ENCODE measurements at regions not wholly inside any gene's neighbourhood (a gene's known extent, or its start where the extent isn't known, plus 50 kb on each side); places are given as distances from the start of the nearest gene placed in this dataset.
A peak's percentile ranks its signal among the peaks of the same experiment; 100 is the strongest.

- peak; percentile 73 for DNase-seq (ENCODE audit: low read depth)
These were observed 147.4 kb downstream of the ACTBL2 start for GRCh38 chr5:57335092-57335660.

GRCh38 chr5:57334475-57334874 is 148.1 kb downstream of the ACTBL2 start:
- DNase-seq (ENCODE audit: low read depth), result peak; percentile 43

DNA sequence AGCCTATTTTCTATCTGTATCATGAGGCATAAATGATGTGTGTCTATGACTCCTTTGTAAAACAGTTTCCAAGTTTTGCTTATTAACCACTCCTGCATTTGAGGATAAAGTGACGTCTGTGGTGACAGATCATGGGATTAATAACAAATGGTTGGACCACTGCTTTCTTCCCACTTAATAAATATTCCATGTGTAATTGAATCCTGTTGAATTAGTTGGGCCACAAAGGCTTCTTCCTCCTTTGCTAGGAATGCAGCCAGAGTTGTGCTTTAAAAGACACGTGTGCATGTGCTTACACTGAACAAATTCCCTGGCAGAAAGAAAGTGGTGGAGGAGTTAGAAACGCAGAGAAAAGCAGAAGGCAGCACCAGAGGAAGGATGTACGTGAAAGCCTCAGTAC is 150.2 kb downstream of the ACTBL2 start:
- no peak for DNase-seq (ENCODE audit: low read depth)

GRCh38 chr5:57327561-57328367 is 153.9 kb downstream of the GPBP1 start:
- DNase-seq (ENCODE audit: low read depth), result peak; percentile 30

- DNase-seq (ENCODE audit: low read depth), result no peak
These were observed 152.0 kb downstream of the GPBP1 start for GRCh38 chr5:57325678-57326397.

GRCh38 chr5:57324861-57325260 is 151.0 kb downstream of the GPBP1 start:
- DNase-seq (ENCODE audit: low read depth), result no peak

GRCh38 chr5:57324181-57324580 is 150.3 kb downstream of the GPBP1 start:
- DNase-seq (ENCODE audit: low read depth), result no peak

DNA sequence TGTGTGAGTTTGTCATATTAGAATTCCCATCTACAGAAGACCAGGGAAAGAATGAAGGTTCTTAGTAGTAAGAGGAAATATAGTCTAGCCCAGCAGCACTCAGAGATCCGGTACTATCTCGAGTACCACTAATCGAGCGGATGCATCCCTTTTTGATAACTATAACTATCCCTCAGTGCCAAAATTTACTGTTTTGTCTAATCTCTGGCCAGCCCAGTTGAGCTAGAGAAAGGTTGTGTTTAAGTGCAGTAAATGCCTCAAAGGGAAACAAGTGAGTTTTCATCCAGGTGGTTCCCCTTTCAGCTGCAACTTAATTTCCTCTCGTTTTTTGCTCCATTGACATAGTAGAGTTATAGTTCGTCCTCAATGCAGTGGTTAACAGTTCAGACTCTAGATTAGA is 146.7 kb downstream of the GPBP1 start:
- DNase-seq (ENCODE audit: low read depth), result no peak

DNA sequence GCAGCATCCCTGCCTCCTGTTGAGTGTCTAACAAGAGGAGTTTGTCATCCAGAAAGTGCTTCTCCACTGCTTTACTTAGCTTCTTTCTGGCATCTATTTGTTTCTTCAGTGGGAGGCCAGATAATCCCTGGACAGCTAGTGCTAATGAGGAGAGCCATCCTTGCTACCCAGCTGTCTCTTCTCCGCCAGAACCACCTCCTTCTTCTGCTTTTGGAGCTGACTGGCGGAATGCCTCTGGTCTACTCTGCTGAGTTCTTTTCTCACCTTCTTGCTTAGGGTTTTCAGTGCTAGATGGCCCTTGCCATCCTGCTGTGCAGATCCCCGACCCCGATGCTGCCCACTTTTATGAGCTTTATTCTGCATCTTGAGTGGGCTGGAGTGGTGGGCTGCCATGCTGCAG is 145.8 kb downstream of the GPBP1 start:
- no peak for DNase-seq (ENCODE audit: low read depth)

GRCh38 chr5:57318251-57318650 is 144.4 kb downstream of the GPBP1 start:
- DNase-seq (ENCODE audit: low read depth), result no peak

DNA sequence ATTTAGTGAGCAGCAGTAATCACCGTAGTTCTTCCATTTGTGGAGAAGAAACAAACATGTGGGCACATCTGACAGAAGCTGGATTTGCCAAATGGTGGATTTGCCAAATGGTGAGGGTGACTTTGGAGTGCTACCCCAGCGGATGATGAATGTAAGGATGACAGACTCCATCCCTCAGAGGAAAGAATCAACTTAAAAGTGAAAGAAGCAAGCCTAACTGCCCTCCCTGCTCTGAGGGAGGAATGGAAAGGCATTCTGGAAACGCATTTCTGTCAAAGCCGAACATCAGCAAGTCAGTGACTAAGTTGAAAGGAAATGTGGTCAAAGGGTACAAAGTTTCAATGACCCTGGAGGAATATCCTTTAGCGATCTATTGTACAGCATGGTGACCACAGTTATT is 143.5 kb downstream of the GPBP1 start:
- no peak for DNase-seq (ENCODE audit: low read depth)

GRCh38 chr5:57316798-57317327 is 143.0 kb downstream of the GPBP1 start:
- peak; percentile 83 for DNase-seq (ENCODE audit: low read depth)

DNA sequence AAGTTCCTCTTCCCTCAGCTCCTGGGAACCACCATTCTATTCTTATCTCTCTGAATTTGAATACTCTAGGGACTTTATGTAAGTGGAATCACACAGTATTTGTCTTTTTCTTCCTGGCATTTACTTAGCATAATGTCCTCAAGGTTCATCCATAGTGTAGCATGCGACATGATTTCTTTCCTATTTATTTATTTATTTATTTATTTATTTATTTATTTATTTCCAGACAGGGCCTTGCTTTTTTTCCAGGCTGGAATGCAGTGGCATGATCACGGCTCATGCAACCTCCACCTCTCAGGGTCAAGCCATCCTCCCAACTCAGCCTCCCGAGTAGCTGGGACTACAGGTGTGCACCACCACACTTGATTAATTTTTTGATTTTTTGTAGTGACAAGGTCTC is 142.1 kb downstream of the GPBP1 start:
- DNase-seq (ENCODE audit: low read depth), result no peak

All from ELR (cell line).